Tibial nerve (tissue), 3 donors: ENCODE measurements at regions not wholly inside any gene's neighbourhood (a gene's known extent, or its start where the extent isn't known, plus 50 kb on each side); places are given as distances from the start of the nearest gene placed in this dataset.

ENCODE experiments used
- EP300 ChIP-seq, 2 donors: sonication (generic); formaldehyde crosslinking; IDR thresholded peaks; one replicate each; pipeline ENCODE4 v1.6.1; 2017; ENCODE audit warnings: antibody characterized with exemption in 2 of 2, mild to moderate bottlenecking in 1 of 2
- POLR2A ChIP-seq, 2 donors: fragments of 450-650 bp; IDR thresholded peaks; one replicate each; pipeline ENCODE4 v1.6.1; 2017; ENCODE audit warnings: antibody characterized with exemption in 2 of 2, mild to moderate bottlenecking in 2 of 2, moderate library complexity in 2 of 2

- TF ChIP-seq POLR2A (IDR thresholded peaks at IDR 0.05): no peak
- TF ChIP-seq EP300 (IDR thresholded peaks at IDR 0.05): no peak
These were observed 461.3 kb upstream of the CLINT1 start for GRCh38 chr5:158320178-158320674.
